GM23248 (cell line): ENCODE measurements at regions not wholly inside any gene's neighbourhood (a gene's known extent, or its start where the extent isn't known, plus 50 kb on each side); places are given as distances from the start of the nearest gene placed in this dataset.

Experiments
- DNase-seq: peaks from one replicate; pipeline ENCODE4 v3.0.0-alpha.2; 2015
- H2AFZ ChIP-seq: fragments of 200-600 bp; sonication (generic); 2 replicates; pipeline ENCODE4 v1.6.1; 2016; ENCODE audit warnings: antibody characterized with exemption
- H3F3A ChIP-seq: fragments of 200-600 bp; sonication (generic); 2 replicates; pipeline ENCODE4 v1.6.1; 2016; ENCODE audit warnings: mild to moderate bottlenecking, antibody characterized with exemption, mixed run types; ENCODE audit not compliant: insufficient read depth
- H3K27ac ChIP-seq: fragments of 200-600 bp; sonication (generic); 2 replicates; pipeline ENCODE4 v1.5.1; 2016; ENCODE audit warnings: mild to moderate bottlenecking
- H3K27me3 ChIP-seq: fragments of 200-600 bp; sonication (generic); replicated peaks from 2 replicates; pipeline ENCODE4 v1.6.1; 2016; ENCODE audit warnings: mild to moderate bottlenecking; ENCODE audit not compliant: insufficient read depth
- H3K36me3 ChIP-seq: fragments of 200-600 bp; sonication (generic); 2 replicates; pipeline ENCODE4 v1.6.1; 2016; ENCODE audit warnings: low read depth, mild to moderate bottlenecking
- H3K4me1 ChIP-seq: fragments of 200-600 bp; sonication (generic); 2 replicates; pipeline ENCODE4 v1.6.1; 2016; ENCODE audit warnings: mild to moderate bottlenecking; ENCODE audit not compliant: insufficient read depth
- H3K4me2 ChIP-seq: fragments of 200-600 bp; sonication (generic); one replicate; pipeline ENCODE4 v1.6.1; 2016; ENCODE audit warnings: mild to moderate bottlenecking; ENCODE audit not compliant: unreplicated experiment
- H3K4me3 ChIP-seq: fragments of 200-600 bp; sonication (generic); 2 replicates; pipeline ENCODE4 v1.5.1; 2016; ENCODE audit warnings: mild to moderate bottlenecking
- H3K79me2 ChIP-seq: fragments of 200-600 bp; sonication (generic); 2 replicates; pipeline ENCODE4 v1.6.1; 2016; ENCODE audit warnings: mild to moderate bottlenecking; ENCODE audit not compliant: insufficient read depth
- H3K9ac ChIP-seq: fragments of 200-600 bp; sonication (generic); 2 replicates; pipeline ENCODE4 v1.6.1; 2016; ENCODE audit warnings: mild to moderate bottlenecking
- H3K9me2 ChIP-seq: fragments of 200-600 bp; sonication (generic); 2 replicates; pipeline ENCODE4 v1.6.1; 2016; ENCODE audit warnings: mixed run types, mild to moderate bottlenecking, moderate library complexity; ENCODE audit not compliant: insufficient read depth
- H3K9me3 ChIP-seq: fragments of 200-600 bp; sonication (generic); one replicate; pipeline ENCODE4 v1.6.1; 2017; ENCODE audit warnings: low read depth
- H4K20me1 ChIP-seq: fragments of 200-600 bp; sonication (generic); 2 replicates; pipeline ENCODE4 v1.6.0; 2016; ENCODE audit not compliant: insufficient read depth
- EZH2 ChIP-seq: fragments of 200-600 bp; sonication (generic); IDR thresholded peaks from 2 replicates; pipeline ENCODE4 v1.6.1; 2018; ENCODE audit warnings: antibody characterized with exemption, mild to moderate bottlenecking; ENCODE audit not compliant: insufficient read depth, poor library complexity, severe bottlenecking
- EZH2phosphoT487 ChIP-seq: fragments of 200-600 bp; sonication (generic); IDR thresholded peaks from 2 replicates; pipeline ENCODE4 v1.6.1; 2018; ENCODE audit warnings: antibody characterized with exemption, moderate library complexity, mild to moderate bottlenecking, low read depth; ENCODE audit not compliant: insufficient read depth
- WGBS, 2 experiments: methylation state at CpG; one replicate each; pipeline ENCODE4 v1.1.6; 2015 to 2017; ENCODE audit warnings: low lambda C conversion rate in 2 of 2, low coverage in 1 of 2; ENCODE audit errors: missing lambda C conversion rate in 2 of 2; 5-methylcytosine and 5-hydroxymethylcytosine counted together
- in situ Hi-C: fragments of 300-500 bp; cut with MboI; formaldehyde crosslinking; loops from 2 replicates; pipeline ENCODE4 v1.15.0; 2020

- Histone ChIP-seq H3F3A (peaks cover 16% of the 10 kb centered on the region), H3K79me2 (no peaks in the 10 kb centered on the region), H3K27ac (no peak overlapping the region), H3K36me3 (no peaks in the 10 kb centered on the region), H3K9me3 (no peaks in the 10 kb centered on the region), H2AFZ (no peak overlapping the region), H4K20me1 (no peaks in the 10 kb centered on the region), H3K9me2 (no peaks in the 10 kb centered on the region), H3K4me1 (peaks cover 21% of the 10 kb centered on the region), H3K9ac (no peak overlapping the region), H3K27me3 (no peaks in the 10 kb centered on the region), H3K4me3 (no peak overlapping the region), H3K4me2 (no peak overlapping the region)
- 4 to 8% methylated on average over 3 of the region's 3 CpGs for WGBS, 2 experiments
- no peak for TF ChIP-seq EZH2
- TF ChIP-seq EZH2phosphoT487, result no peak
- peak; percentile 47 for DNase-seq
- in situ Hi-C loops, result no loop called here
Measured at GRCh38 chr3:30167541-30168011, 438.8 kb upstream of the TGFBR2 start.

- in situ Hi-C loops, result no loop called here
- TF ChIP-seq EZH2phosphoT487 (no peak), EZH2 (no peak)
- Histone ChIP-seq H3K4me3 (no peak overlapping the region), H3K4me1 (peaks cover 12% of the 10 kb centered on the region), H3K4me2 (no peak overlapping the region), H3K27ac (no peak overlapping the region), H3K9me2 (no peaks in the 10 kb centered on the region), H4K20me1 (no peaks in the 10 kb centered on the region), H3K9me3 (no peaks in the 10 kb centered on the region), H3K27me3 (no peaks in the 10 kb centered on the region), H3K79me2 (no peaks in the 10 kb centered on the region), H3K9ac (no peak overlapping the region), H3F3A (peaks cover 11% of the 10 kb centered on the region; the same call in 1 of the 2 replicates), H2AFZ (no peak overlapping the region), H3K36me3 (no peaks in the 10 kb centered on the region)
- DNase-seq, result no peak
Measured at GRCh38 chr3:30169487-30169886, 436.9 kb upstream of the TGFBR2 start.

GRCh38 chr3:30170681-30171438 is 435.5 kb upstream of the TGFBR2 start:
- in situ Hi-C loops, result no loop called here
- TF ChIP-seq EZH2, result no peak
- no peak for TF ChIP-seq EZH2phosphoT487

GRCh38 chr3:30174357-30174756 is 432.0 kb upstream of the TGFBR2 start:
- Histone ChIP-seq H3K9me2 (no peaks in the 10 kb centered on the region), H3K36me3 (no peaks in the 10 kb centered on the region), H3K27me3 (no peaks in the 10 kb centered on the region), H3K4me1 (no peaks in the 10 kb centered on the region), H4K20me1 (no peaks in the 10 kb centered on the region), H3K27ac (no peak overlapping the region), H3K4me3 (no peak overlapping the region), H3K9me3 (no peaks in the 10 kb centered on the region), H3K4me2 (no peak overlapping the region), H2AFZ (no peak overlapping the region), H3K9ac (no peak overlapping the region), H3F3A (no peaks in the 10 kb centered on the region), H3K79me2 (no peaks in the 10 kb centered on the region)
- no peak for DNase-seq
- TF ChIP-seq EZH2 (no peak), EZH2phosphoT487 (no peak)
- in situ Hi-C loops, result no loop called here

More at GRCh38 chr3:30170681-30171438, 435.5 kb upstream of the TGFBR2 start:
- peaks cover 12% of the 10 kb centered on the region for H3K4me1 ChIP-seq
- H3K27ac ChIP-seq, result no peak overlapping the region
- DNase-seq, result no peak
- H4K20me1 ChIP-seq, result no peaks in the 10 kb centered on the region
- no peak overlapping the region for H3K4me2 ChIP-seq
- H3K79me2 ChIP-seq, result no peaks in the 10 kb centered on the region
- no peak overlapping the region for H3K9ac ChIP-seq
- H3K27me3 ChIP-seq, result no peaks in the 10 kb centered on the region
- no peaks in the 10 kb centered on the region for H3K9me3 ChIP-seq
- H3F3A ChIP-seq, result peaks cover 11% of the 10 kb centered on the region; the same call in 1 of the 2 replicates
- H3K4me3 ChIP-seq, result no peak overlapping the region
- H3K9me2 ChIP-seq, result no peaks in the 10 kb centered on the region
- H3K36me3 ChIP-seq, result no peaks in the 10 kb centered on the region
- 78 to 84% methylated on average over 2 of the region's 2 CpGs for WGBS, 2 experiments
- no peak overlapping the region for H2AFZ ChIP-seq
